ENCODE measurements at regions not wholly inside any gene's neighbourhood (a gene's known extent, or its start where the extent isn't known, plus 50 kb on each side); places are given as distances from the start of the nearest gene placed in this dataset.
"Not testable (repeated sequence)": the region's sequence is repeated elsewhere in the genome, so short reads cannot be mapped to it uniquely, and the experiment has no call there.

DNA sequence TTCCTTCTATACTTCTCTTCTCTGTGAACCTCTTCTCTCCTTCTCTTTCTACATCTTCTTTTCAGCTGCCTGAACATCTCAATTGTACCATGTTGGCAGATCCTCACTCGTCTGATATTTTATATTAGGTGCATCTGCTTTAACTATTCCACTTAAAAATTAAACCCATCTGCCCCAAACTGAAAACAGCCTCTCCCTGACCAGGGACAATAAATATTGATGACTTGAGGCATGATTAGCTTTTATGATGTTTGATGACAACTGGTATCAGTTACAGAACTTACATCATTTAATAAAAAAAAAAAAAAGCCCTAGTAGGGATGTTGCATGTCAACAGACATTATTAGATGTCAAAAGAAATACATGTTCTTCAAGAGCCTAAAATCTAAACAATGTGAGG, 79.8 kb upstream of the HABP2 start:
- no peak for DNase-seq (ENCODE audit: extremely low read depth in 1 of 11, low read depth in 9 of 11, low spot score in 4 of 11)

DNA sequence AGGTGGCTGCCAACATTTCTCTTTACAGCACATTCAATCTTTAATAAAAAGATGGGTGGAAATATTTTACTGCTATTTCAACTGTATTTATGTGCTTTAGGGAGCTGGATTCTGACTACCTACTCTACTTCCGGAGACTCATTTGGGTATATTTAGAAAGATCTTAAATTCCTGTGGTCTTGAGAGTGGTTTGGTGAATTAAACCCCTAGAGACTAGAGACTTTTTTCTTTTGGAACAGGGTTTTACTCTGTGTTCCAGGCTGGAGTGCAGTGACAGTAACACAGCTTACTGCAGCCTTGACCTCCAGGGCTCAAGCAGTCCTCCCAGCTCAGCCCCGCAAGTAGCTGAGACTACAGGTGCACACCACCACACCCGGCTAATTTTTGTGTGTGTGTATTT, 79.0 kb upstream of the HABP2 start:
- DNase-seq (ENCODE audit: extremely low read depth in 1 of 11, low read depth in 9 of 11, low spot score in 4 of 11): no peak

- no peak for DNase-seq (ENCODE audit: extremely low read depth in 1 of 11, low read depth in 9 of 11, low spot score in 4 of 11)
Observed at GRCh38 chr10:113474752-113475151, 78.1 kb upstream of the HABP2 start.

- DNase-seq (ENCODE audit: extremely low read depth in 1 of 11, low read depth in 9 of 11, low spot score in 4 of 11): no peak
Observed at GRCh38 chr10:113475381-113475807, 77.5 kb upstream of the HABP2 start.

DNA sequence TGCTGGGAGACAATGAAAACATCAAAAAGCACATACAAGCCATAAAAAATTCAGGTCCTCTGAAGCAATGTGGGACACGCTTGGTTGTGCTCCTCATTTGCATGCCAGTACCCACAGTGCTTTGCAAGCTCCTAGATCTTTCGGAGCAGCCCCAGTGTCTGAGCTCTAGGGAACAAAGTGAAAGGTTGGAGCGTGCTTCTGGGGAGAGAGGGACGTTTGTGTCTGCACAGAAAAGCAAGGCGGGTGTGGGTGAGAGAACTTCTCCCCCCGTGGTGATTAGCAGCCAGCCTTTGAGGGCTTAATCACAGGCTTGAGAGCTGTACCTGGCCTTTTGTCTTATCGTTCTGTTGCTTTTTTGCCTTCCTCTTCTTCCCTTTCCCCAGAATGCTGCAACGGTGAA, 76.7 kb upstream of the HABP2 start:
- DNase-seq (ENCODE audit: extremely low read depth in 1 of 11, low read depth in 9 of 11, low spot score in 4 of 11): no peak

DNA sequence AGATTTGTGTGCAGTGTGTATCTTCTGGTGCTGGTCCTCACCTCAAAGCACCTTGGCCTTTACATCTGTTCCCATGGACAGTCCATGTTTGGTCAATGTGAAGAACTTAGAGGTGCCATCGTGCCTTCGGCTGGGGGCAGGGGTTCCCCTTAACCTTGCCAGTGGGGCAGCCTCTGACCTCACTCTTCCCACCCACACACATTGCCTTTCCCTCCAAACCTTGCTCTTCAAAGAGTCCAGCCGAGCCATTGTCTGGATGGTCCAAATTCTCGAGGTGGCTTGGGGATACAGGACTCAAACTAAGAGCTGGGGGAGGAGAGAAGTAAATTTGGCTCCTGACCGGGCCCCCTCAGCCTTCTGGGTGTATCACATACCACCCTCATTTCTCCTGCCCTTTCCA, 76.2 kb upstream of the HABP2 start:
- DNase-seq (ENCODE audit: extremely low read depth in 1 of 11, low read depth in 9 of 11, low spot score in 4 of 11): no peak

DNA sequence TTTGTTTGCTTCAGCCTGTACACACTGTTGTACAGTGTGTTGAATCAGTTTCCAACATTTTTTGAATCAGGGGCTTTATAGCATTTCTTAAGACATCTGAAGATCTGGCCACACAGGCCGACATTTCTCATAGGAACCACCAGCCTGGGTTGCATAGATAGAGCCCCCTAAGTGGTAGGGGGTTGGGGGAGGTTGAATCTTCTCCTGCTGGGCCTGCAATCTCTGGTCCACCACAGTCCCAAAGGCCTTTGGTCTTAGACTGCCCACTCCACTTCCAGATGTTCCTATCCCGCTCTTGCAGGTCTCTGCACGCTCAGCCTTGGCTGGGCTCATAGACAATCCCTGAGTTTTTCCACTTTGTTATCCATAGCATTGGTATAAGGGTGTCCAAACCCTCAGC, 75.4 kb upstream of the HABP2 start:
- no peak for DNase-seq (ENCODE audit: extremely low read depth in 1 of 11, low read depth in 9 of 11, low spot score in 4 of 11)

DNA sequence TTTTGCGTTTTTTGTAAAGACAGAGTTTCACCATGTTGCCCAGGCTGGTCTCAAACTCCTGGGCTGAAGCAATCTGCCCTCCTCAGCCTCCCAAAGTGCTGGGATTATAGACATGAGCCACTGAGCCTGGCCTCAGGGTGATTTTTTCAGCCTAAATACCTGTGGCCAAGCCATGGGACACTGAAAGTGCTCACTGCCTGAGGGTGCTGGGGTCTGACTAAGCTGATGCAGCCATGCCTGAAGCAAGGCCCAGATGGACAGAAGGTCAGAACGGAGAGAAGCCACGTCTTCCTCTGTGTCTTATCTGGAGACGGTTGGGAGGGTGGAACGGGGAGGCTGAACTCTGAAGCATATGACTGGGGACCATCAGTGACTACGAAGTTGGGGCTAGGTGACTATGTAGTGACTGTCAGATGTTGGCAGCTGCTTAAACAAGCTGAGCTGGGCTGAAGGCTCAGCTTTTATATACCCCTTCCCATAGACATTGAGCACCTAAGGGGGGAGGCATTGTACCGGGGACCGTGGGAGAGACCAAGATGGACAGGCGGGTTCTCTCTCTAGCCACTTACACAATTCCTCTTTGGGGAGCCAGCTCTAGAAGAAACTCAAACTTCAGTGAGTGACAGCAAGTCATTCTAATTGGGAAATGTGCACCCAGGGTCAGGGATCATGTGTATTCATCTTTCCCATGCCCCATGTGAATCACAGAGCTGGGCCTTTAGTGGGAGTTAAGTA, 73.3 kb upstream of the HABP2 start:
- DNase-seq (ENCODE audit: extremely low read depth in 1 of 11, low read depth in 9 of 11, low spot score in 4 of 11): no peak

DNA sequence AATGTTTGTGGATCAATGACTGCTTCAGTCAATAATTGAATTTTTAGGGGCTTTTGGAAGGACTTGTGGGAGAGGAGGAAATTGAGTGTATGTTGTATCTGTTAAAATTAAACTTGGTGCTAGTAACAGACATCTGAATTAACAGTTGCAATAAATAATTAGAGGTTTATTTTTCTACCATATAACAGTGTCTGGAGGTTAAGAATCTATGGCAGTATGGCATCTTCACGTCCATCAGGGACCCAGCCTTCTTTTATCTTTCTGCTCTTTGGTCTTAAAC, 72.8 kb upstream of the HABP2 start:
- no peak for DNase-seq (ENCODE audit: extremely low read depth in 1 of 11, low read depth in 9 of 11, low spot score in 4 of 11)

GRCh38 chr10:113480851-113481502, 71.9 kb upstream of the HABP2 start:
- no peak for DNase-seq (ENCODE audit: extremely low read depth in 1 of 11, low read depth in 9 of 11, low spot score in 4 of 11)

DNA sequence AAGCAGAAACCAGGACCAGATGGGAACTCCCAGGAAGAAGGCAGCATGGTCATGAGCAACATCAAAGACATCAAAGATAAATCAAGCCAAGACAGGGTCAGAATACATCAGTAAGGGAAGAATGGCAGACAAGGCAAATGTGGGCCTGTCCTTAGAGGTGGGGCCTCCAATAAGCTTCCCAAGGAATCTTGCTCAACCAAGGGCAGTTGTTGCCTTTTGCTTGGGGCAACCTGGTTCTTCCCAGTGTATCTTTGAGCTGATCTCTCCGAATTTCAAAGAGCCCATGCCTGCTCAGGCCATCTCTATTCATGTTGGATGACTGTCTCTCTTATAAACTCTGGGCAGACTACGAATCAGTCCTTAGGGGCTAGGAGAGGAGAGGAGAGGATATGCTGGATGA, 68.4 kb upstream of the HABP2 start:
- DNase-seq (ENCODE audit: extremely low read depth in 1 of 11, low read depth in 9 of 11, low spot score in 4 of 11): no peak

- DNase-seq (ENCODE audit: extremely low read depth in 1 of 11, low read depth in 9 of 11, low spot score in 4 of 11): no peak
Observed at GRCh38 chr10:113485736-113486135, 67.1 kb upstream of the HABP2 start.

DNA sequence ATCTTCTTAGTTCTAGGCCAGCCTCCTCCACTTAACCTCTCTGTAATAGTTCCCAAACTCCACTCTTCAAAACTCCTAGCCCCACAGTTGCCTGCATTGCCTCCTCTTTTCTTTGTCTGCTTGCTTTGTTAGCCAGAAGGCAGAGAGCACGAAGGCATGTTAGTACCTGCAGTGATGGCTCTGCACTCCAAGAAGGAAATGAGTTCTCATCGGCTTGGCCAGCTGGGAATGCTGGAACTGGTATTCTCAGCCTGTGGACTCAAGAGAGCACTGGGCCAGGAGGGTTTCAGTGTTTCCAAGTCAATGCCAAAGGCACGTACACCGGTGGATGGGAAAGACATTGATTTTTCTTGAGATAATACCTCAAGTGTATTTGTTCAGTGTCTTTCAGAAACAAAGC, 66.3 kb upstream of the HABP2 start:
- no peak for DNase-seq (ENCODE audit: extremely low read depth in 1 of 11, low read depth in 9 of 11, low spot score in 4 of 11)

- no peak for DNase-seq (ENCODE audit: extremely low read depth in 1 of 11, low read depth in 9 of 11, low spot score in 4 of 11)
Observed at GRCh38 chr10:113487154-113487553, 65.7 kb upstream of the HABP2 start.

GRCh38 chr10:113488186-113488585, 64.7 kb upstream of the HABP2 start:
- DNase-seq (ENCODE audit: extremely low read depth in 1 of 11, low read depth in 9 of 11, low spot score in 4 of 11): no peak

- not testable (repeated sequence) for DNase-seq (ENCODE audit: extremely low read depth in 1 of 11, low read depth in 9 of 11, low spot score in 4 of 11)
Observed at GRCh38 chr10:113489522-113489921, 63.3 kb upstream of the HABP2 start.

DNA sequence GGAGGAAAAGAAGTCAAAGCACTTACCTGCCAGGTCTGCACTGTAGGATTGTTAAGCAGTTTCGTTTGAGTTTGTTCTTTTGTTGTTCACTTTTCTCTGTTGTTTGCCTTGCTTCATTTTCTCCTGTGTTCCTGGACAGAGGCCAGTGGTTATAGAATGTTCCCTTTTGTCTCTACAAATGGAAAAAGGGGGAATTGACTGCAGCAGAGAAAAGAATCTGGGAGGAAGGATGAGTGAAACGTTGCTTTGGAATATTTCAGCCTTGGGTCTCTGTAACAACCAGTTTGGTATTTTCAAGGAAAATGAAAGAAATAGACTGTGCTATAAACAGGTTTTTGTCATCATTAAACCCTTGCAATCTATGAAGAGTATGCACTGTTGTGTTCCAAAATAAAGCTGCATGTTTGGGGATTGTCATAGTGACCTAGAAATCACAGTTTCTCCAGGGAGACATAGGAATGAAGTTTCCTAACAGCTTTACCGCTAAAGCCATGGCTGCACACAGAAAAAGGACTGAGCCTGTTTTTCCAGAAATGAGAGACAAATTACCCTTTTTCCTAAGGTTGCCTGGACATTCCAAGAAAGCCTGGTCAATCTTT, 60.8 kb upstream of the HABP2 start:
- DNase-seq (ENCODE audit: extremely low read depth in 1 of 11, low read depth in 9 of 11, low spot score in 4 of 11): peak in 1 of 11 donors; percentile 16

DNA sequence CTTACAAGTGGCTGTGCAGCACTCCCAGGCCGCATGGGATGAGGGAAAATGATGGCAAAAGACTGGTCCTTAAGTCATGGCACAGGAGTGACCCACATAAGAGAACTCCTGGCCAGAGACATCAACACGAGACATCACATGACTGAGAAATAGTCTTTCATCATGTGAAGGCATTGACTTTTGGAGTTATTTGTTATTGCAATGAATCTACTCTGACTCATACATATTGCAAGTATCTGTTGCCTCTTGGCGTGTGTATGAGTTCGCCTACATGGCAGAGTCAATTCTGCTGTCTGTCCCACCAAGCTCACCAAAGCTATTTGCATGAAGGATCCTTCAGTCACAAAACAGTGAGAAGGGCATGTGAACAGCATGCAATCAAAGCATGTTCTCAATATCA, 59.7 kb upstream of the HABP2 start:
- no peak for DNase-seq (ENCODE audit: extremely low read depth in 1 of 11, low read depth in 9 of 11, low spot score in 4 of 11)

GRCh38 chr10:113493882-113494301, 59.0 kb upstream of the HABP2 start:
- no peak for DNase-seq (ENCODE audit: extremely low read depth in 1 of 11, low read depth in 9 of 11, low spot score in 4 of 11)

DNA sequence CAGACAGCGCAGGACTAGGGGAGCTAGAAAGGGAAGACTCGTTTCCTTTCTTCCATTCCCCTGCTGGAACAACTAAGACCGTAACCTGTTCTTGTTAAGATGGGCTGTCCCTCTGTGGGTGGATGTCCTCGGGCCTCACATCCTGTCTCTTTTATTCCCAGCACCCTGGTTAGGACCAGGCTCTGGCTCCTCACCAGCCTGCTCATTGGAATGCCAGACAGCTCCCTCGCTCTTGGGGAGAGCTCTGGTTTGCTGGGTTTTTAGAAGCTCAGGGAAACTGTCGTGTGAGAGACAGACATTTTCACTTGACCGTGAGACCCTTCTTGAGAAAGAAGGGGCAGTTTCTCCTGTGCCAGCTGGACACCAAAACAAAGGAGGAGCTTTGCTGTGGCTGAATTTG, 58.1 kb upstream of the HABP2 start:
- DNase-seq (ENCODE audit: extremely low read depth in 1 of 11, low read depth in 9 of 11, low spot score in 4 of 11): no peak

DNA sequence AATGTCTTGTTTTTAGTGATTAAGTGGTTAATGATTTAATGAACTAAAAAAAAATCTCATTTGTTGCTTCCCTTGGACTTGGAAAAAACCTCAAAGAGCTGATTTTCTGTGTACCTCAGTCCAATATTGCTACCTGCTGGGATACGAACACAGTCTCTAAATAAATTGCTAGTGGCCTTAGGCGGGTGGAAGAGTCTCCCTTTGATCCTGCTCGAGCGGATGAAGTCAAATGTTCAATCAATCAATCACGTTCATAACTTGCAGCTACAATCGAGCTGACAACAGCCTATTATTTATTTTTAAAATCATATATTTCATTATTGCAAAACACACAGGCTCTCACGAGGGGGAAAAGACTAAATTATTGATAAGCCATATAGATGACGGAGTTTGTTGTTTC, 57.3 kb upstream of the HABP2 start:
- DNase-seq (ENCODE audit: extremely low read depth in 1 of 11, low read depth in 9 of 11, low spot score in 4 of 11): no peak
